Activated CD4-positive, alpha-beta memory T cell treated with anti-CD3 and anti-CD28 coated beads, Interleukin-2, amount 10 ng/mL, durations not matched to agents 7 days and 5 days (primary cell): ENCODE measurements at regions not wholly inside any gene's neighbourhood (a gene's known extent, or its start where the extent isn't known, plus 50 kb on each side); places are given as distances from the start of the nearest gene placed in this dataset.

Source experiments
- CTCF ChIA-PET: fragments of 350-600 bp; sonication (Branson Sonifier 250); formaldehyde crosslinking; loops from one replicate; lab custom pipeline; 2021; ENCODE audit warnings: antibody characterized with exemption, inconsistent platforms; lab: Charles Lee
- POLR2A ChIA-PET: fragments of 350-600 bp; sonication (Branson Sonifier 250); formaldehyde crosslinking; loops from one replicate; lab custom pipeline; 2021; ENCODE audit warnings: antibody characterized with exemption; lab: Charles Lee
- DNase-seq: peaks from one replicate; pipeline ENCODE4 v3.0.0-alpha.2; 2020
- H3K27ac Mint-ChIP-seq: one replicate; pipeline ENCODE4 v1.8.0; 2021; ENCODE audit warnings: mild to moderate bottlenecking, mixed read lengths
- H3K27me3 Mint-ChIP-seq: one replicate; pipeline ENCODE4 v1.8.0; 2021; ENCODE audit warnings: mixed read lengths
- H3K36me3 Mint-ChIP-seq: one replicate; pipeline ENCODE4 v1.8.0; 2021; ENCODE audit warnings: low read depth, mixed read lengths
- H3K4me1 Mint-ChIP-seq: one replicate; pipeline ENCODE4 v1.8.0; 2021; ENCODE audit warnings: mixed read lengths
- H3K4me3 Mint-ChIP-seq: one replicate; pipeline ENCODE4 v1.8.0; 2021; ENCODE audit warnings: mild to moderate bottlenecking, mixed read lengths
- H3K9me3 Mint-ChIP-seq: one replicate; pipeline ENCODE4 v1.8.0; 2021; ENCODE audit warnings: mixed read lengths

- Mint-ChIP-seq H3K9me3 (no peaks in the 10 kb centered on the region), H3K4me1 (no peaks in the 10 kb centered on the region), H3K4me3 (no peak overlapping the region), H3K27me3 (no peaks in the 10 kb centered on the region), H3K27ac (no peak overlapping the region), H3K36me3 (no peaks in the 10 kb centered on the region)
- ChIA-PET CTCF (interaction anchor here (0.8 to 1.5 kb wide), 2 partner anchors 11 to 25 kb away, joined by 3 read pairs; no protein-coding TSS in a partner anchor), POLR2A (no interaction called here)
- DNase-seq: no peak
Measured at GRCh38 chr6:153947808-153948447, 91.1 kb upstream of the OPRM1 start.

- DNase-seq: no peak
- Mint-ChIP-seq H3K4me3 (no peak overlapping the region), H3K9me3 (no peaks in the 10 kb centered on the region), H3K4me1 (no peaks in the 10 kb centered on the region), H3K27ac (no peak overlapping the region), H3K36me3 (no peaks in the 10 kb centered on the region), H3K27me3 (no peaks in the 10 kb centered on the region)
- ChIA-PET POLR2A (no interaction called here), CTCF (no interaction called here)
Measured at GRCh38 chr6:153944201-153944600, 94.8 kb upstream of the OPRM1 start.

- Mint-ChIP-seq H3K9me3 (no peaks in the 10 kb centered on the region), H3K36me3 (no peaks in the 10 kb centered on the region), H3K4me3 (no peak overlapping the region), H3K27me3 (no peaks in the 10 kb centered on the region), H3K27ac (no peak overlapping the region), H3K4me1 (no peaks in the 10 kb centered on the region)
- DNase-seq: no peak
- CTCF ChIA-PET: no interaction called here
- POLR2A ChIA-PET: no interaction called here
Measured at GRCh38 chr6:153942361-153942760, 96.7 kb upstream of the OPRM1 start.

- H3K27me3 Mint-ChIP-seq: no peaks in the 10 kb centered on the region
Measured at GRCh38 chr6:153941768-153942167, 97.3 kb upstream of the OPRM1 start.

GRCh38 chr6:153938876-153939275 is 100.2 kb upstream of the OPRM1 start:
- H3K36me3 Mint-ChIP-seq: no peaks in the 10 kb centered on the region
- H3K4me3 Mint-ChIP-seq: no peak overlapping the region
- no peaks in the 10 kb centered on the region for H3K27me3 Mint-ChIP-seq
- CTCF ChIA-PET: no interaction called here
- H3K4me1 Mint-ChIP-seq: no peaks in the 10 kb centered on the region
- H3K9me3 Mint-ChIP-seq: no peaks in the 10 kb centered on the region
- no peak overlapping the region for H3K27ac Mint-ChIP-seq
- no peak for DNase-seq
- POLR2A ChIA-PET: no interaction called here

More at GRCh38 chr6:153941768-153942167, 97.3 kb upstream of the OPRM1 start:
- POLR2A ChIA-PET: no interaction called here
- DNase-seq: no peak
- H3K4me1 Mint-ChIP-seq: no peaks in the 10 kb centered on the region
- H3K36me3 Mint-ChIP-seq: no peaks in the 10 kb centered on the region
- CTCF ChIA-PET: no interaction called here
- no peaks in the 10 kb centered on the region for H3K9me3 Mint-ChIP-seq
- H3K27ac Mint-ChIP-seq: no peak overlapping the region
- no peak overlapping the region for H3K4me3 Mint-ChIP-seq

GRCh38 chr6:153931431-153931830 is 107.6 kb upstream of the OPRM1 start:
- CTCF ChIA-PET: no interaction called here

GRCh38 chr6:153927867-153928266 is 111.2 kb upstream of the OPRM1 start:
- H3K27ac Mint-ChIP-seq: no peak overlapping the region
- DNase-seq: no peak
- no peaks in the 10 kb centered on the region for H3K27me3 Mint-ChIP-seq
- no peak overlapping the region for H3K4me3 Mint-ChIP-seq
- H3K9me3 Mint-ChIP-seq: no peaks in the 10 kb centered on the region
- no peaks in the 10 kb centered on the region for H3K36me3 Mint-ChIP-seq
- ChIA-PET CTCF (no interaction called here), POLR2A (no interaction called here)
- no peaks in the 10 kb centered on the region for H3K4me1 Mint-ChIP-seq

More at GRCh38 chr6:153931431-153931830, 107.6 kb upstream of the OPRM1 start:
- DNase-seq: no peak
- POLR2A ChIA-PET: no interaction called here
- Mint-ChIP-seq H3K27me3 (no peaks in the 10 kb centered on the region), H3K27ac (no peak overlapping the region), H3K4me1 (no peaks in the 10 kb centered on the region), H3K9me3 (no peaks in the 10 kb centered on the region), H3K4me3 (no peak overlapping the region), H3K36me3 (no peaks in the 10 kb centered on the region)

GRCh38 chr6:153898360-153899059 is 140.5 kb upstream of the OPRM1 start:
- POLR2A ChIA-PET: no interaction called here
- H3K9me3 Mint-ChIP-seq: no peaks in the 10 kb centered on the region
- no peak for DNase-seq
- CTCF ChIA-PET: no interaction called here
- no peaks in the 10 kb centered on the region for H3K36me3 Mint-ChIP-seq
- H3K4me3 Mint-ChIP-seq: no peak overlapping the region
- no peak overlapping the region for H3K27ac Mint-ChIP-seq
- H3K27me3 Mint-ChIP-seq: no peaks in the 10 kb centered on the region
- no peaks in the 10 kb centered on the region for H3K4me1 Mint-ChIP-seq

GRCh38 chr6:153882411-153882810 is 156.6 kb upstream of the OPRM1 start:
- Mint-ChIP-seq H3K4me3 (no peak overlapping the region), H3K4me1 (no peaks in the 10 kb centered on the region)
- CTCF ChIA-PET: no interaction called here

GRCh38 chr6:153873541-153873940 is 165.5 kb upstream of the OPRM1 start:
- Mint-ChIP-seq H3K27ac (no peak overlapping the region), H3K4me3 (no peak overlapping the region), H3K4me1 (no peaks in the 10 kb centered on the region), H3K9me3 (peaks cover 8% of the 10 kb centered on the region), H3K27me3 (no peaks in the 10 kb centered on the region), H3K36me3 (no peaks in the 10 kb centered on the region)
- no peak for DNase-seq
- CTCF ChIA-PET: no interaction called here
- POLR2A ChIA-PET: no interaction called here

More at GRCh38 chr6:153882411-153882810, 156.6 kb upstream of the OPRM1 start:
- no peaks in the 10 kb centered on the region for H3K27me3 Mint-ChIP-seq
- no peaks in the 10 kb centered on the region for H3K9me3 Mint-ChIP-seq
- DNase-seq: no peak
- no peak overlapping the region for H3K27ac Mint-ChIP-seq
- POLR2A ChIA-PET: no interaction called here
- no peaks in the 10 kb centered on the region for H3K36me3 Mint-ChIP-seq

GRCh38 chr6:153872946-153873345 is 166.1 kb upstream of the OPRM1 start:
- H3K27ac Mint-ChIP-seq: no peak overlapping the region
- DNase-seq: no peak
- ChIA-PET CTCF (no interaction called here), POLR2A (no interaction called here)
- H3K36me3 Mint-ChIP-seq: no peaks in the 10 kb centered on the region
- no peaks in the 10 kb centered on the region for H3K27me3 Mint-ChIP-seq
- H3K4me1 Mint-ChIP-seq: no peaks in the 10 kb centered on the region
- peaks cover 10% of the 10 kb centered on the region for H3K9me3 Mint-ChIP-seq
- H3K4me3 Mint-ChIP-seq: no peak overlapping the region

GRCh38 chr6:153862927-153863326 is 176.1 kb upstream of the OPRM1 start:
- Mint-ChIP-seq H3K27ac (no peak overlapping the region), H3K9me3 (peaks cover 7% of the 10 kb centered on the region), H3K4me3 (no peak overlapping the region), H3K4me1 (no peaks in the 10 kb centered on the region), H3K27me3 (no peaks in the 10 kb centered on the region), H3K36me3 (no peaks in the 10 kb centered on the region)
- POLR2A ChIA-PET: no interaction called here
- CTCF ChIA-PET: no interaction called here
- DNase-seq: no peak

- CTCF ChIA-PET: no interaction called here
- no peak overlapping the region for H3K27ac Mint-ChIP-seq
- H3K4me1 Mint-ChIP-seq: no peaks in the 10 kb centered on the region
- POLR2A ChIA-PET: no interaction called here
- H3K9me3 Mint-ChIP-seq: peaks cover 4% of the 10 kb centered on the region
- H3K4me3 Mint-ChIP-seq: no peak overlapping the region
- H3K36me3 Mint-ChIP-seq: no peaks in the 10 kb centered on the region
- H3K27me3 Mint-ChIP-seq: no peaks in the 10 kb centered on the region
- DNase-seq: no peak
Measured at GRCh38 chr6:153862139-153862538, 176.9 kb upstream of the OPRM1 start.

- Mint-ChIP-seq H3K27me3 (no peaks in the 10 kb centered on the region), H3K27ac (no peak overlapping the region), H3K36me3 (no peaks in the 10 kb centered on the region), H3K4me3 (no peak overlapping the region), H3K9me3 (peaks cover 3% of the 10 kb centered on the region), H3K4me1 (no peaks in the 10 kb centered on the region)
- CTCF ChIA-PET: no interaction called here
- DNase-seq: no peak
- POLR2A ChIA-PET: no interaction called here
Measured at GRCh38 chr6:153858529-153858928, 180.5 kb upstream of the OPRM1 start.
